HepG2 (cell line): ENCODE measurements at regions not wholly inside any gene's neighbourhood (a gene's known extent, or its start where the extent isn't known, plus 50 kb on each side); places are given as distances from the start of the nearest gene placed in this dataset.

Source experiments
- TCF7L2 ChIP-seq: IDR thresholded peaks from 2 replicates; pipeline ENCODE4 v1.6.1; 2011; ENCODE audit warnings: mild to moderate bottlenecking, low read depth, low read length, moderate library complexity
- ZNF609 ChIP-seq: sonication (generic); formaldehyde crosslinking; IDR thresholded peaks from 2 replicates; pipeline ENCODE4 v1.4.0; 2020; ENCODE audit warnings: mild to moderate bottlenecking, missing genetic modification reagents, borderline replicate concordance

- no peak for TF ChIP-seq ZNF609 (CRISPR knock-in tag)
- TF ChIP-seq TCF7L2 = no peak
These were observed 266.0 kb downstream of the C7orf25 start for GRCh38 chr7:42645906-42646305.
